PC-3 (cell line): ENCODE measurements at regions not wholly inside any gene's neighbourhood (a gene's known extent, or its start where the extent isn't known, plus 50 kb on each side); places are given as distances from the start of the nearest gene placed in this dataset.

Experiments used
- CTCF ChIP-seq: fragments of 300-600 bp; sonication (generic); conservative IDR thresholded peaks from 2 replicates; pipeline ENCODE4 v1.5.1; 2017; ENCODE audit warnings: antibody characterized with exemption, low read depth, mild to moderate bottlenecking, low read length
- EZH2 ChIP-seq: fragments of 300-600 bp; sonication (generic); IDR thresholded peaks from one replicate; pipeline ENCODE4 v1.6.1; 2017; ENCODE audit warnings: antibody characterized with exemption, mild to moderate bottlenecking, low read length; ENCODE audit not compliant: unreplicated experiment

GRCh38 chr1:208534979-208535378 is 290.8 kb upstream of the PLXNA2 start:
- TF ChIP-seq EZH2 = no peak
- TF ChIP-seq CTCF = no peak
